IPS DF 4.7 (cell line): ENCODE measurements at regions not wholly inside any gene's neighbourhood (a gene's known extent, or its start where the extent isn't known, plus 50 kb on each side); places are given as distances from the start of the nearest gene placed in this dataset.
A peak's percentile ranks its signal among the peaks of the same experiment; 100 is the strongest.
"Not testable (repeated sequence)": the region's sequence is repeated elsewhere in the genome, so short reads cannot be mapped to it uniquely, and the experiment has no call there.

Source experiments
- DNase-seq: peaks from one replicate; pipeline ENCODE4 v3.0.0-alpha.2; 2013; ENCODE audit warnings: low spot score; ENCODE audit errors: extremely low read depth

DNA sequence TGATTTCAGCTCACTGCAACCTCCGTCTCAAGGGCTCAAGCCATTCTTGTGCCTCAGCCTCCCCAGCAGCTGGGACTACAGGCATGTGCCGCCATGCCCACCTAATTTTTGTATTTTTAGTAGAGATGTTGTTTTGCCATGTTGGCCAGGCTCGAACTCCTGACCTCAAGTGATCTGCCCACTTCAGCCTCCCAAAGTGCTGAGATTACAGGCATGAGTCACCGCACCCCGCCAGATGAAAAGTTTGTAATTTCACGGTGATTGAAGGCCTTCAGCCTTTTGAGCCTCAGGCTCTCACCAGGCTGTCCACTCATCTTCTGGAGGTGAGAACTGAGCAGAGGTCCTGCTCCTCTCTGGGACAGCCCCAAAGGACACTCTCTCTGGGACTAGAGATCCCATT is 103.2 kb downstream of the HIF1AN start:
- DNase-seq, result not testable (repeated sequence)

DNA sequence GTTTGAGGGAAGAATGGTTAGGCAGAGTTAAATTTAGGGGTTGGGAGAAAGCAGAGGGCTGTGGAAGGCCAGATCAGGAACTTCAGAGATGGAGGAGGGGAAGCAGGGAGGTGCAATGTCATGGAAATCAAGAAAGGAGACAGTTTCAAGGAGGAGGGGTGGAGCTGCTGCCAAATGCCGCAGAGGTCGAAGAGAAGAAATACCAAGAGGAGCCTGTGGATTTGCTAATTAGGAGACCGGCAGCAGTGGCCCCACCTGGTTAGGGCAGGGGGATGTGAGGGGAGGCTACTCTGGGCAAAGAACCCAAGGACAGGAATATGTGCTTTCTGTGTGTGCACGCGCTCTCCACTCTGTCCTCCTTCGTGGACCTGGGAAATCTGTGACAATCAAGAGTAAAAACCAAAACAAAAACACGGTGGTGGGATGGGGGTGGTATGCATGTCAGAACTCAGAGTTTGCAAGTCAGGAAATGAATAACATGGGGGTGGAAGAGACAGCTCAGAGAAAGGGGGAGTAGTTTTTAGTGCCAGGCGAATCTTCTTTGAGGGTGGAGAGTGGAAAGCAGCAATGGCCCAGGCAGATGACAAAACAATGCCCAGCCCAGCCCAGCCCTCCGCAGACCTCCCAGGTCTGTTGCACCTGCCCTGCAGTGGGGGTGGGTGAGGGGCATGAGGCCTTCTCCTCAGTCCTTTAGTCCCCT is 102.9 kb upstream of the PAX2 start:
- DNase-seq, result peak; percentile 53

DNA sequence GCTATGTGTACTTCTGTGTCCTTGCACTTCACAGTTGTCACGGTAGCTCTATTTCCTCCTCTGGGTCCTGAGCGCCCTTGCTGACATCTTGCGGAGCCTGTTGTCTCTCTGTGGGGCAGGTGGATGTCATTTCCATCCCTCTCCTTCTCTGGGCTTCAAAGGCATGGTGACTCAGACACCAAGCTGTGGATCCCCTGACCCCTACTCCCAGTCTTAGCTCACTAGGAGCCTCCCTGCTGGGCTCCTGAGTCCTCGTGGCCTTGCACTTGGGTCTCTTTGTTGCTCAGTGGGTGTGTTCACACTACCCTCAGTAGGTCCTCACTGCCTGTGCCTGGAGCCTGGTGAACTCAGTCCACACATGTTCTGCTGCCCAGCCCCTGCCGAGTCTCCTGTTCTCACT is 100.3 kb upstream of the PAX2 start:
- DNase-seq, result no peak

DNA sequence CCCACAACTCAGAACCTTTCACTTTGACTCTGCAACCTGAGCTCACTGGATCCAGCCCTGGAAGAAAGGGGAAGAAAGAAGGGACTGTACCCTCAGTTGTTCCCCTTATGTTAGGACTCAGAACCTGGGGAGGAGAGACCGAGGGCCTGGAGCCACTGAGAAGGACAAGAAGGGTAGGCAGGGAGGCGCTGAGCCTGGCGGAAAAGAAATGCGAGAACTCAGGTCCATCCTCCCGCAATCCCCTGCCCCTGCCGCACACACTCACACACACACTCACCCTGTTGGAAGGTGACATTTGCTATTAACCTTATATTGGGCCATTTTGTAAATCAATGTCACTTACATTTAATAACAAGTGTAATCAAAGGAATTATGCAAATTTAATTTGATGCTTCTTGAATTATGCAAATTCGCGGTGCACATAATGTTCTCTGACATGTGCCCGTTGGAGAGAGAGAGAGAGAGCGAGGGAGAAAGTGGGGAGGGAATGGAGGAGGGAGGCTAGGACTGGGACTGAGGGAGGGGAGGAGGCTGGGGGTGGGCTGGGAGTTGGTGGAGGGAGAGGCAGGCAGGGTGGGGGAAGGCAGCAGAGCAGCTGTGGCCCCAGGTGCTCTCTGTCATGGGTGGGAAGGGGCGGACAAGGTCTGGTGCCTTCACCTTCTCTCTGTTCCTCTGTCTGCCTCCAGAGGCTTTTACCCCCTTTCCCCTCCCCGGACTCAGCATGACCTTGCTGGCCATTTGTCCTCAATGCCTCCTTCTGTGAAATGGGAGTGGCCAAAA is 99.6 kb upstream of the PAX2 start:
- no peak for DNase-seq

DNA sequence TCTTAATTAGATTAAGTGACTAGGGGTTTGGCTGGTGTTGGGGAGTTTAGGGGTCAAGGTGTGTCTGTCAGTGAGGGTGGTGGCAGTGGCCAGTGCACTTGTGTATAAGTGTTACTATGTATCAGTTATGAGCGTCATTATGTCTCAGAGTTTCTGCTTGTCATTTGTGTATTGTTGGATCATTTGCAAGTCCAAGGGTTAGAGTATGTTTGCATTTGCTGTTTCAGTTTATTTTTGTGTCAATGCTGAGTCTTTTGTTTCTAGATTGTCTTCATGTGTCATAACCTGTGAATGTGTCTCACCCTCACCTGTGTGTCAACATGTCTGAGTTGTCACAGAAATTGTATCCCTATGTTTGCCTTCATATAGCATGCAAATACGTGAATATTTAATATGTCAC is 97.5 kb upstream of the PAX2 start:
- no peak for DNase-seq

DNA sequence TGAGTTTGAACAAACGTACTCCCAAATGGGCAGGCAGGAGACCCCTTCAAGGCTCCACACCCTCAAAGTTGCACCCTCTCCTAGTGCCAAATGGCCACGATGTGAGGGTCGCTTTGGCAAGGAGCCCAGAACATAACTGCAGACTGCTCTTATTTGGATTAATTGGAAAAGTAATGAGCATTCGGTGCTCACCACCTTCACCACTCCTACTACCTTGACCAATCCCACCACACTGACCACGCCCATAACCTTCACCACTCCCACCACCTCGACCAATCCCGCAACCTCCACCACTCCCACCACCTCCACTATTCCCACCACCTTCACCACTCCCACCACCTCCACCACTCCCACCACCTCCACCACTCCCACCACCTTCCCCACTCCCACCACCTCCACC is 94.7 kb upstream of the PAX2 start:
- DNase-seq, result no peak

DNA sequence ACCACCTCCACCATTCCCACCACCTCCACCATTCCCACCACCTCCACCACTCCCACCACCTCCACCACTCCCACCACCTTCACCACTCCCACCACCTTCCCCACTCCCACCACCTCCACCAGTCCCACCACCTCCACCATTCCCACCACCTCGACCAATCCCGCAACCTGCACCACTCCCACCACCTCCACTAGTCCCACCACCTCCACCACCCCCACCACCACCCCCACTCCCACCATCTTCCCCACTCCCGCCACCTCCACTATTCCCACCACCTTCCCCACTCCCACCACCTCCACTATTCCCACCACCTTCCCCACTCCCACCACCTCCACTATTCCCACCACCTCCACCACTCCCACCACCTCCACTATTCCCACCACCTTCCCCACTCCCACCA is 94.3 kb upstream of the PAX2 start:
- DNase-seq, result not testable (repeated sequence)

DNA sequence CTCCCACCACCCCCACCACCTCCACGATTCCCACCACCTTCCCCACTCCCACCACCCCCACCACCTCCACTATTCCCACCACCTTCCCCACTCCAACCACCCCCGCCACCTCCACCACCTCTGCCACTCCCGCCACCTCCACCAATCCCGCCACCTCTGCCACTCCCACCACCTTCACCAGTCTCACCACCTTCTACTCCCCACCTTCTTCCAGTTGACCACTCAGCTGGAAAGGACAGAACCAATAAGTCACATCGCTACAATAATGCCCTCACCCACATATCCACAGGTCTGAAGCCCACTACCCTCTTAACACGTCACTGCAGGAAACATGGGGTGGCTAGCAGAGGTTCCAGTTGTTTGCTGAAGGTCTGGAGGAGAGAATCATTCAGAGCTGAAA is 93.5 kb upstream of the PAX2 start:
- DNase-seq, result no peak

DNA sequence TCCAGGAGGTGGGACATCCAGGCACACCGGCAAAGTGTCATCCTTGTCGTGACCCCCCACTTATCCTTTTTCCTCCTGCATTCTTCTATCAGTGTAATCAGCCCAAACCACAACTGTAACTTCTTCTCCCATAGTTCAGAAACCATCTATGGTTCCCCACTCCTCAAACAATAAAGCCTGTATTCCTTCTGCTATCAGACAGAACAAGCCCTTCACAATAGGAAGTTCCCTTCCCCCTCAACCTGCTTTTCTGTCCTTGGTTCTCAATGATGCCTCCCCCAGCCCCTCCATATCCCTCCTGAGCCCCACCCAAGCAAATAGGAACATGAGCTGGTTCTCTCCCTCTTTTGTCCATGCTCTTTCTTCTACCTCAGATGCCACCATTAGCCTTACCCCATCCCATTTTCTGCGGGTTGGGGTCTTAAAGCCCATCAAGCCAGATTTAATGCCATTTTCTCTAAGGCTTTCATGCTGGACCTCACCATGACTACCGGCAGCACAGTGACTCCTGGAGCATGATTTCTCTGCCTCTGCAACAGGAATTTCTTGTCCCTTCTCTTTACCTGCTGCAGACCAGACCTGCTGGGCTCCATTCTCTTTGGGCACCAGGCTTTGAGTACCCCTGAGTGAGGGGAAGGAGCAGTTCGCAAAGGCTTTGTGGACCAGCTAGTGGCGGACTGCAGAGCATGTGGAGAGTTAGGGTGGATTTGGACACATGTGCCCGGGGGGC is 92.8 kb upstream of the PAX2 start:
- DNase-seq, result no peak

DNA sequence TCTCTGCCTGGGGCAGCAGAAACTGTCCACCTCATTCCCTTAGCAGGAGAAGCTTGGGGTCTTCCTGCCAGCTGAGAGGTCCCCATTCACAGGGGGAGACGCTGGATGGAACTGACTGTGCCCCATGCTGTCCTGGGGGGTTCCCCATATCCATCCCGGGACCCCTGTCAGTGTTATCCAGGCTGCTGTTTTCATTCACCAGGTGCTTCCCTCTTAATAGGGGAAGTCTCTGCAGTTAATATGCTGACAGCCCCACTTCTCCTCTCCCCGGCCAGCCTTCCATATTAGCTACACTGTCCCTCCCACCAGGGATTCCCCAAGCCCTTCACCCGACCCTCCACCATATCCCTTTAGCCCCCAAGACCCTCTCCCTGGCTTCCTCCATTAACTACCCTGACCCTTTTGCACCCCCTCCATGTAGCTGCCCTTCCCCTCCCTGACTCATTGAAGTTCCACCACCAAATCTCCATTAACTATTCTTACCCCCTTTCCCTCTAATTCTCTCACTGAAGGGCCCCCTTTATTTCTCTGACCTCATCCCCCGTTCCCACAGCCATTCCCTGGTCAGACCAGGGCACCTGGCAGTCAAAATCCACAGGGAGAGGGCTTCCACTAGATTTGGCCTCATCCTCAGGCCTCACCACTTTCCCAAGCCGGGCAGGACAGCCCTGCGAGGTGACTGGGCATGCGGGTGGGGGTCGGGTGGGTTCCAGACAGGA is 92.0 kb upstream of the PAX2 start:
- no peak for DNase-seq

DNA sequence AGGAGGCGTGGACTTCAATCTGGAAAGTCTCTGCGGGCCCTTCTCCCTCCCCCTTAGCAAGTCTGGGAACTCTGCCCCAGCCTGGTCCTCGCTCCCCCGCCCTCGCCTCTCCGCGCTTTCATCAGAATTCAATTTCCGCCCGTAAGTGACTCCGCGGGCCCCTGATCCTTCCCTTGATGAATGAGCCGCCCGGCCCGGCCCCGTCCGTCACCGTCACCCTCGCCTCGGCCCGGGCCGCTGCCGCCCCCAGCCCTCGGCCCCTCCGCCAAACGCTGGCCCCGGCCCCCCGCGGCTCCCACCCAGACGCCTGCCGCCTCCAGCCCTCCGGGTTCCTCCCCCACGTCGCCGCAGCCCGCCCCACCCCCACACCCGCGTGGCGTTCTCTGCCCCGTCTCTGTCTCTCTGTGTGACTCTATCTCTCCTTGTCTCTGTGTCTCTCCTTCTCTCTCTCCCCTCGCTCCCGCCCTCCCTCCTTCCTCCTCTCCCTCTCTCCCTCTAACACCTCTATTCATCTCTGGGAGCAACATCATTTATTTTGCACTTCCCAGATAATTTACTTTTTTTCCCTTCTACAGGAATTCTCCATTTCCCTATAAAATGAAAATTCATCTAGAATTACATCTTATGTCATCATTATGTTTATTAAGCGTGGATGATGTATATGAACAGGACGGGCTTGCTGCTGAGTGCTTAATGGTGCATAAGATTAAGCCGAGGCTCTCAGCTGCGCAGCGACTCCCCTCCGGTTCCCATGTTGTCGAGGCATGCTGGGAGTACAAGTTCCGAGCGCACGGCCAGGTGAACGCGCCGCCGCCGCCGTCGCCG is 91.2 kb upstream of the PAX2 start:
- no peak for DNase-seq

DNA sequence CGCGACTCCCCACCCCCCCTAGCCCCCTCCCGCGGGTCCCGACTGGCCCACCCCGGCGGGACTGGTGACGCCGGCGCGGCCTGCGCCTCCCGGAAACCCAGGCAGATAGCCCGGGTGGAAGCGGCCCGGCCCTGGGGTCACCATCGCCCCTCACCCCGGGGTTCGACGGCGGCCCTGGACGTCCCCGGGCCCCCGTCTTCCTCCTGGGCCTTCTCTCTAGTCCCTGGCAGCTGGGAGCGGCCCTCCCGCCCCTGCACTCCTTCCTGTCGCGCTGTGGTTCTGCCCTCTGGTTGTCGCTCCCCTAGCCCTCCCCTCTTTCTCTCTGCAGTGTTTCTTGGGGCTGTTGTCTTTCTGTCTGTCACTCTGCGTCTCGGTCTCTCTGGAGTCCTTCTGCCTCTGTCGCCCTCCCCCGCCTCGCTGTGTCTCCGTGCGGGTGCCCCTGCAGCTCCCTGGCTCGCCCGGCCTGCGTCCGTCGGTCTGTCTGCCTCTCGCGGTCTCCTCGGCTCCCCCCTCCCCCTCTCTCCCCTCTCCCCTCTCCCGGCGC is 90.5 kb upstream of the PAX2 start:
- no peak for DNase-seq

DNA sequence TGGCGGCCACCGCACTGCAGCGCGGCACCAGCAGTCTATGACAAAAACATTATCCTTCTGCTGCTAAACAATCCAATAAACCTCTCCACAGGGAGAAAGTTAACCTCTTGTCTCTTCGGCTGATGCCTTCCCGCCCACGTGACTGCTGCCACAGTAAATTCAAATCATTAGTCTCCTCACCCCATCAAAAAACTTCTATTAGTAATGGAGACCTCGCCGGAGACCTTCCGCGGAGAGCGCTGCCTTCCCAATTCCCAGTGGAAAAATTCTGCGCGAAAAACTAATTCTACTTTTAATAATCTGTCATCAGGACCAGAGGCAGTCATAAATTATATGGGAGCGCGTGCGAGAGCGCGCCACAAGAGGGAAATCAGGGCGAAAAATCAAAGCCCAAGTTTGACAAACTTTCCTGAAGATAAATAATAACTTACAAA is 90.0 kb upstream of the PAX2 start:
- DNase-seq, result no peak

DNA sequence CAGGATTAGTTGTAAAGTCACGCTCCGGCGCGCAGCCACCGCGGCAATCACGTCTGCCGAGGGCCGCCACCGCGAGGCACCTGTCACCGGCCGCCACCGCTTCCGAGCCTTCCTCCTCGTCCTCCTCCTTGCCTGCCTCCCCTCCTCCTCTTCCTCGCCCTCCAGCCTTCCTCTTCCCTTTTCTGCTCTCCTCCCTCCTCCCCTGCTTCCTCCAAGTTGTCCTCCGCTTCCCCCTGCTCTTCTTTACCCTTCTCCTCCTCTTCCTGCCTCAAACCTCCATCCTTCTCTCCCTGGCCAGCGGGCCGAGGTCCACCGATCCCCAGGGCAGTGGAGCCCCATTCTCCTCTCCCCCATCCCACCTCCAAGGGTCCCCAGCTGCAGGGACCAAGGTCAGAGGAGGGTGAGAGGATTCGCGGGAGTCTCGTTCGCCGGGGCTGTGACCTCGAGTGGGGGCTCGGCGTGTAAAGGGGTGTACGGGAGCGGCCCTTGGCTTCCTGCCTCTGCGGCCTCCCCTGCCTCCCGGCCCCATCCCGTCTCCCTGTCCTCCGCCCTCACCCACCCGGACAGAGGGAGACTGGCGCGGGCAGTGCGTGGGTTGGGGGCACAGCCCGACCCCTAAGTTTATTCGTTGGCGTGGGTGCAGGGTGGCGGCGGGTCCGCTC is 89.5 kb upstream of the PAX2 start:
- DNase-seq, result no peak

DNA sequence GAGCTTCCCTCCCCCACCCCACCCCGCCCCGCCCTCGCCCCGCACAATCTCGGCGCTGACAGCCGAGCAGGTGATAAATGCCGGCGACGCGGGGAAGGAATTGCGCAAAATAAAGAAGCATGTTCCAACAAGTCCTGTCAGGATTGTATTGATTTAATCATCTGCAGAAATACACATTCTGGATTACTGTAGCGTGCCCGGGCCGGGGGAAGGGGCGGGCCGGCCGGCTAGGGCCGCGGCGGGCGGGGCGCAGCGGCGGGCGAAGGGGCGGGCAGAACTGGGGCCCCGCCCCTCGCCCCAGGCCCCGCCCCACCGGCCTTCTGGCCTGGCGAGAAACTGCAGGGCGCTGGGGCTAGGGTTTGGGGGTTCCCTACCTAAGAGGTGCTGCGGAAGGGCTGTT is 88.9 kb upstream of the PAX2 start:
- DNase-seq, result no peak

DNA sequence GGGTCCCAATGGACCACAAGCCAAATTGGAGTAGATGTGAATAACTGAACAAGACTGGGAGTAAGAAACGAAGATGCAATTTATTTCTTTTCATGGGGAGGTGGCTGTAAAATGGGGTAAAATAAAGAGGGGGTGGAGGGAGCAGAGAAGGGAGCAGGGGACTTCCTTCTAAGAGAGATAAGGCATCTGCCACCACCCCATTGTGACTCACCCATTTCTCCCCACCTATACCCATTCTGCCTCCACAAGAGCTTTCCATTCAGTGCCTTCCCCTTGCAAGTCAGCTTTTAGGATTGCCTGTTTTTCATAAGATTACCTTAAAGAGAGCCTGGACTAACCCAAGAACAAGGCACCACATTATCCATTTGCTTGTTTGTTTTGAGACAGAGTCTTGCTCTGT is 87.1 kb upstream of the PAX2 start:
- DNase-seq, result no peak

DNA sequence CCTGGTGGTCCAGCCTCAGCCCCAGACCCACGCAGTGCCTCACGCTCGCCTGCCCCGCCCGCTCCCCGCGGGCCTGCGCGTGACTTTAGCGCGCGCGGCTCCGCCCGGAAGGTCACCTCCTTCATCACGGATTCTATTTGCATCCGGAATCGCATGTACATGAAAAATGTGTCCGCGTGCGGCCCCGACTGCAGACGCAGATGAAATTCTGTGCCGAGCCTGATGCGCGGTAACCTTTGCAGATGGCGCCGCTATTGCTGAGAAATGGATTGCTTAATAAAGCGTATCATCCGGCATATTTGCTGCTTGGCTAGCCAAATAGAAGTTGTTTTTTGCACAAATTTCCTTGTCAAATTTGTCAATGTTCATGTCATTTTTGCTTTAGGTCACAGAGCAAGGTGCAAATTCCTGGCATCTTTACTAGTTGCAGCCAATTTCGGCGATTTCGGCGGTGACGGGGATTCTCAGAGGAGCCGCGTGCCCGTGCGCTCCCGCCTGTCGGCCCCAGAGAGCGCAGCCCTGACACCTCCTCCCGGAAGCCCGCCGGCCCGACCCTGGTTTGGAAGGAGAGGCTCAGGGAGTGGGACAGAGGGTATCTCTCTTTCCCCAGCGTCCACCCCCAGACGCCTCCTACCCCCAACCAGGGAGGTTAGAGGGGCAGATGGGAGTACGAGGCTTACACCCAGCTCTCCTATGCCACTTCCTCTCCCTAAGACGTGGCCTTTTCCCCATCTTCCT is 85.9 kb upstream of the PAX2 start:
- DNase-seq, result no peak

DNA sequence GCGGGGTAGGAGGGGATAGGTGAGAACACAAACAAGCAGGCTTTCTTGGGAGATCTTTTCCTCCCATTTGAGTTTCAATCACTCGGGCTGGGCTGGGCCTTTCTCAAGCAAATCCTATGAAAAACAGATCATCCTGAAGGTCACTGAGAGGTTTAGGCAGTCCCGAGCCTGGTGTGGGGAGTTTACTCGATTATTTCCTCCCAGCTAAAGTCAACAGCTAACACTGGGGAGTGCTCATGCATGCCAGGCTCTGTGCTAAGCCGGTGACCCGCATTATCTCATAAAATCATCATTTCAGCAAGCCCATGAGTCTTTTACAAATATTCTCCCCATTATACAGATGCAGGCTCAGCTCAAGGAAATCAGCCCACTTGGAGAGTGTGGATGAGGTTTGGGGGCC is 85.0 kb upstream of the PAX2 start:
- DNase-seq, result no peak

DNA sequence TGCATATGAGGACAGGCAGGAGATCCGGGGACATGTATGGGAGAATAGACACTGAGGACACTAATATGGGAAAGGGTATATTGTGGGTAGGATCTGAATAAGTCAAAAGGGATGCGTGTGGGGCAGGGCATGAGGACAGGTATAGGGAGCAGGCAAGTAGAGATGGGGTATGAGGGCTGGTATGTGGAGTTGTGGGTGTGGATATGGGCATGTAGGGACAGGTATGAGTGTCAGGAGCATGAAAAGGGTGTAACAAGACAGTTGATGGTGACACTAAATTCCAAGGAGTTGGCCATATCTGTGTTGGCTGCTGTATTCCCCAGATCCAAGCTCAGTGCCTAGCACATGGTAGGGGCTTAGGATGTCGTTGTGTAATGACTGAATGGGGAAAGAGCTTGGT is 84.4 kb upstream of the PAX2 start:
- DNase-seq, result no peak
